Neuronal stem cell (in vitro differentiated cells): ENCODE measurements at regions not wholly inside any gene's neighbourhood (a gene's known extent, or its start where the extent isn't known, plus 50 kb on each side); places are given as distances from the start of the nearest gene placed in this dataset.

Source experiments
- DNase-seq: peaks from one replicate; pipeline ENCODE4 v3.0.0-alpha.2; 2013; ENCODE audit warnings: low spot score
- H2AFZ ChIP-seq: one replicate; pipeline ENCODE4 v1.6.1; 2013; ENCODE audit warnings: mild to moderate bottlenecking, low read length, inconsistent platforms
- H2AK5ac ChIP-seq: 2 replicates; pipeline ENCODE4 v1.6.1; 2013; ENCODE audit warnings: low read depth, mild to moderate bottlenecking, inconsistent platforms, low read length, moderate library complexity, mixed read lengths
- H2BK120ac ChIP-seq: 2 replicates; pipeline ENCODE4 v1.6.1; 2013; ENCODE audit warnings: low read depth, mild to moderate bottlenecking, inconsistent platforms, low read length, moderate library complexity, mixed read lengths
- H2BK12ac ChIP-seq: one replicate; pipeline ENCODE4 v1.6.1; 2013; ENCODE audit warnings: low read length, inconsistent platforms
- H2BK15ac ChIP-seq: 2 replicates; pipeline ENCODE4 v1.6.1; 2013; ENCODE audit warnings: mild to moderate bottlenecking, low read length, inconsistent platforms, mixed read lengths
- H2BK5ac ChIP-seq: one replicate; pipeline ENCODE4 v1.6.1; 2013; ENCODE audit warnings: inconsistent platforms, mild to moderate bottlenecking, low read length, moderate library complexity
- H3K14ac ChIP-seq: one replicate; pipeline ENCODE4 v1.6.1; 2013; ENCODE audit warnings: low read length, inconsistent platforms
- H3K18ac ChIP-seq: 2 replicates; pipeline ENCODE4 v1.6.1; 2013; ENCODE audit warnings: low read length, inconsistent platforms
- H3K23ac ChIP-seq: 2 replicates; pipeline ENCODE4 v1.6.1; 2013; ENCODE audit warnings: low read depth, mild to moderate bottlenecking, mixed read lengths, low read length, inconsistent platforms; ENCODE audit not compliant: poor library complexity
- H3K27ac ChIP-seq: replicated peaks from 3 replicates; pipeline ENCODE4 v1.5.1; 2013; ENCODE audit warnings: low read length, inconsistent platforms
- H3K27me3 ChIP-seq, 3 experiments: 2 replicates each; pipeline ENCODE4 v1.6.1; 2013; ENCODE audit warnings: low read length in 3 of 3, mild to moderate bottlenecking in 2 of 3, inconsistent platforms in 1 of 3, low read depth in 1 of 3, mixed read lengths in 1 of 3, moderate library complexity in 1 of 3; ENCODE audit not compliant: control insufficient read depth in 3 of 3, insufficient read depth in 3 of 3
- H3K36me3 ChIP-seq, 2 donors: replicated peaks in 1 of 2; 2 replicates each; pipeline ENCODE4 v1.6.1; 2013; ENCODE audit warnings: low read length in 2 of 2; ENCODE audit not compliant: control insufficient read depth in 2 of 2, insufficient read depth in 2 of 2
- H3K4ac ChIP-seq: 2 replicates; pipeline ENCODE4 v1.6.1; 2013; ENCODE audit warnings: inconsistent platforms, mild to moderate bottlenecking, low read length, moderate library complexity
- H3K4me1 ChIP-seq, 2 donors: 1 replicate in 1 of 2; 2 replicates in 1 of 2; pipeline ENCODE4 v1.6.1; 2013; ENCODE audit warnings: low read length in 2 of 2, low read depth in 1 of 2; ENCODE audit not compliant: control insufficient read depth in 2 of 2, insufficient read depth in 1 of 2
- H3K4me2 ChIP-seq: one replicate; pipeline ENCODE4 v1.6.1; 2013; ENCODE audit warnings: mild to moderate bottlenecking, low read length, inconsistent platforms; ENCODE audit not compliant: insufficient read depth, poor library complexity, severe bottlenecking
- H3K4me3 ChIP-seq, 2 donors: 2 replicates each; pipeline ENCODE4 v1.5.1; 2013; ENCODE audit warnings: low read length in 2 of 2, mild to moderate bottlenecking in 2 of 2, inconsistent platforms in 1 of 2, moderate library complexity in 1 of 2
- H3K79me1 ChIP-seq: one replicate; pipeline ENCODE4 v1.6.1; 2013; ENCODE audit warnings: low read depth, mild to moderate bottlenecking, inconsistent platforms, low read length, moderate library complexity
- H3K9ac ChIP-seq: one replicate; pipeline ENCODE4 v1.6.1; 2013; ENCODE audit warnings: mild to moderate bottlenecking, low read depth, low read length, inconsistent platforms; ENCODE audit not compliant: poor library complexity
- H3K9me3 ChIP-seq, 2 donors: replicated peaks in 1 of 2; 2 replicates each; pipeline versions ENCODE3 to v1.6.1; 2013; ENCODE audit warnings: low read length in 2 of 2, mild to moderate bottlenecking in 2 of 2, inconsistent platforms in 1 of 2, low read depth in 1 of 2, mixed read lengths in 1 of 2, moderate library complexity in 1 of 2; ENCODE audit not compliant: control insufficient read depth in 2 of 2, insufficient read depth in 1 of 2
- H4K8ac ChIP-seq: one replicate; pipeline ENCODE4 v1.6.1; 2013; ENCODE audit warnings: low read depth, mild to moderate bottlenecking, inconsistent platforms, low read length, moderate library complexity
- H4K91ac ChIP-seq: one replicate; pipeline ENCODE4 v1.6.1; 2013; ENCODE audit warnings: low read length, low read depth, mild to moderate bottlenecking, inconsistent platforms; ENCODE audit not compliant: poor library complexity
- WGBS, 2 donors: extraction: QIAGEN DNeasy Blood & Tissue Kit; methylation state at CpG; one replicate each; pipeline ENCODE4 v1.1.7; 2013; ENCODE audit warnings: missing lambda C conversion rate in 2 of 2, mixed read lengths in 1 of 2; ENCODE audit not compliant: insufficient read length in 2 of 2, insufficient replicate concordance in 1 of 2; ENCODE audit errors: extremely low coverage in 2 of 2; 5-methylcytosine and 5-hydroxymethylcytosine counted together

DNA sequence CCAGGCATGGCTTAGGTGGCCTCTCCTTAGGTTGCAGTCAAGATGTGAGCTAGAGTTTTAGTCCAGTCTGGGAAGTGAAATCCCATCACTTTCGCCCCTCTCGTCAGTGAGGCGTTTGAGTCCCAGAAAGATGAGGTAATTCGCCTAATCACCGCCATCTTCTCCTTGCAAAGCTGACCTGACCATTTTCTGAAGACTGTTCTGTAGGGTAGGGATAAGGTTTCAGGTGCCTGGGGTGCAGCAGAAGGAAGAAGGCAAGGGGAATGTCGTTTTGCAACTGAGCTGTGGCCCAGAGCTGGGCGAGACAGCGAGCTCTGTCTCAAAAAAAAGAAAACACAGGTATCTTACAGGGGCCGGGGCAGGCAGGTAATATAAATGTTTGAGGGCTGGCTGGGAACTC is 61.7 kb upstream of the CECR2 start:
- Histone ChIP-seq H3K27ac (no peak overlapping the region), H3K79me1 (no peaks in the 10 kb centered on the region), H3K4me1 (peaks cover 0 to 7% of the 10 kb centered on the region in 2 donors), H4K91ac (no peak overlapping the region), H3K4me2 (no peak overlapping the region), H2BK15ac (peak overlapping the region; percentile 38), H3K9ac (no peak overlapping the region), H3K36me3 (no peaks in the 10 kb centered on the region), H2BK120ac (no peak overlapping the region), H2BK5ac (no peak overlapping the region), H4K8ac (no peak overlapping the region), H3K4me3 (no peak overlapping the region), H3K4ac (no peak overlapping the region), H3K14ac (no peak overlapping the region), H2BK12ac (no peak overlapping the region), H3K23ac (no peak overlapping the region), H3K9me3 (no peaks in the 10 kb centered on the region), H3K27me3 (no peaks in the 10 kb centered on the region), H2AK5ac (no peak overlapping the region), H2AFZ (peak overlapping the region; percentile 54), H3K18ac (peak overlapping the region; percentile 20)
- WGBS, 2 donors = no CpG with 5 or more reads among the region's 9 CpGs
- no peak for DNase-seq

DNA sequence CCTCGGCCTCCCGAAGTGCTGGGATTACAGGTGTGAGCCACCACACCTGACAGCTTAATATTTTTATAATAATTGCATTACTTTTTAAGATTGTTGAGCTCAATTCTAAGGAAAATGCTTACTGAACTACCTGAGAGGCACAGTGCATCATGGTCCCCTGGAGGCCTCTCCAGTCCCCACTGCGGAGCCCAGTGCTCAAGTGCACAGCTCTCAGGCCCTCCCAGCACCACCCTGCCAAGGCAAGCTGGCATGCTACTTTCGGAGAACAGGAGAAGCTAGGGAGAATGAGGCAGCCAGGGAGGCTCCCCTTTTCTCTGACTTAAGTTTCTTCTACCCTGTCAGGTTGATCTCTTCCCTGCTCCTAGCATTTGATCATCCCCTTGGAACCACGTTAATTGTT is 64.2 kb upstream of the CECR2 start:
- Histone ChIP-seq H4K91ac (no peak overlapping the region), H3K18ac (no peak overlapping the region), H3K4ac (no peak overlapping the region), H2BK5ac (no peak overlapping the region), H2BK12ac (no peak overlapping the region), H2AFZ (no peak overlapping the region), H3K79me1 (no peaks in the 10 kb centered on the region), H3K4me1 (peaks cover 0 to 7% of the 10 kb centered on the region in 2 donors), H3K27ac (no peak overlapping the region), H3K4me3 (no peak overlapping the region), H3K27me3 (no peaks in the 10 kb centered on the region), H2BK120ac (no peak overlapping the region), H3K23ac (no peak overlapping the region), H3K36me3 (no peaks in the 10 kb centered on the region), H4K8ac (no peak overlapping the region), H3K9ac (no peak overlapping the region), H3K4me2 (no peak overlapping the region), H3K14ac (no peak overlapping the region), H2AK5ac (no peak overlapping the region), H2BK15ac (no peak overlapping the region), H3K9me3 (no peaks in the 10 kb centered on the region)
- no CpG with 5 or more reads among the region's 5 CpGs for WGBS, 2 donors
- DNase-seq = no peak

DNA sequence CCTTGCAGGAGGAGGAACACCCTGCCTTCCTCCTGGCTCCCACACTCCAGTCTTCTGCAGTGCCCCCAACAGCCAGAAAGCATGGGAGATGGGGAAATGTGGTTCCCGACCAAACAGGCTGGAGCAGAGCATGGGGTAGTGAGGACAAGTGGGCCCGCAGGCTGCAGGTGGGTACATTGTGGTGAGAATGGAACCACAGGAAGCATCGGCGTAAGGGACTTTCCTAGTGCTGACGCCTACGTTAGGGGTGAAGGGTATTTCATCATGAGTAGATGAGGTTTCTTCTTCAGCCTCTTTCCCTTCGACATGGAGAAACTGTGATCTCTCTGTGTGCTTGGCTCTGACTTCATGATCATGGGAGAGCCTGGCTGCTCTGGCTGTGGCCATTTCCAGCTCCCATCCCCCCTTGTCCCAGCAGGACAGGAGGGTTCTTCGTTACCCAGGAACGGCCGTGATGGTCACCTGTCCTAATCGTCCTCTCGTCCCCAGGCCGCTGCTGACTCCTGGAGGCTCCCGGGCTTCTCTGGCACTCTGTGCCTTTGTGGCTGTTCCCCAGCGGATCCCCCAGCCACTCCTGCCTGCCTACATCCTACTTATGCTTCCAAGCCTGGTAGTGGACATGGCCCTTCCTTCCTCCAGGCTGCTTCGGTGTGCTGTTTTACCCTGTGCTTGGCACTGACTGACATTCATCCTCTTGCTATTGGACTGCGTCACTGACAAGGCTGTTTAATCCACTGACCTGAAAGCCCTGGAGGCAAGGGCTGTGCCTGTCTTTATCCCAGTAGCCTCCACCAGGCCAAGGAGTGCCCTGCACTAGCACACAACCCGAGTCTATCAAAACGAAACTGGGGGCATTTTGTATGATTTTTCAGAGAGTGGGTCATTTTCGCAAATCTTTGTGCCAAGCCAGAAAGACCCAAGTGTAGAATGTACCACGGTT is 65.2 kb upstream of the CECR2 start:
- no peak overlapping the region for H2AK5ac ChIP-seq
- no peak for DNase-seq
- no CpG with 5 or more reads among the region's 21 CpGs for WGBS, 2 donors
- H3K27me3 ChIP-seq = no peaks in the 10 kb centered on the region
- peaks cover 0 to 9% of the 10 kb centered on the region in 2 donors for H3K9me3 ChIP-seq
- H3K27ac ChIP-seq = no peak overlapping the region
- H3K79me1 ChIP-seq = no peaks in the 10 kb centered on the region
- H3K18ac ChIP-seq = no peak overlapping the region
- H4K91ac ChIP-seq = no peak overlapping the region
- peak overlapping the region; percentile 2 for H2BK15ac ChIP-seq
- no peak overlapping the region for H3K4me2 ChIP-seq
- H2BK5ac ChIP-seq = no peak overlapping the region
- H3K4me1 ChIP-seq = peaks cover 0 to 5% of the 10 kb centered on the region in 2 donors
- no peak overlapping the region for H2BK120ac ChIP-seq
- no peaks in the 10 kb centered on the region for H3K36me3 ChIP-seq
- H3K14ac ChIP-seq = no peak overlapping the region
- H2AFZ ChIP-seq = no peak overlapping the region
- peak overlapping the region in 1 of 2 donors; percentile 15 for H3K4me3 ChIP-seq
- H3K4ac ChIP-seq = no peak overlapping the region
- no peak overlapping the region for H3K23ac ChIP-seq
- no peak overlapping the region for H3K9ac ChIP-seq
- H2BK12ac ChIP-seq = no peak overlapping the region
- H4K8ac ChIP-seq = no peak overlapping the region

DNA sequence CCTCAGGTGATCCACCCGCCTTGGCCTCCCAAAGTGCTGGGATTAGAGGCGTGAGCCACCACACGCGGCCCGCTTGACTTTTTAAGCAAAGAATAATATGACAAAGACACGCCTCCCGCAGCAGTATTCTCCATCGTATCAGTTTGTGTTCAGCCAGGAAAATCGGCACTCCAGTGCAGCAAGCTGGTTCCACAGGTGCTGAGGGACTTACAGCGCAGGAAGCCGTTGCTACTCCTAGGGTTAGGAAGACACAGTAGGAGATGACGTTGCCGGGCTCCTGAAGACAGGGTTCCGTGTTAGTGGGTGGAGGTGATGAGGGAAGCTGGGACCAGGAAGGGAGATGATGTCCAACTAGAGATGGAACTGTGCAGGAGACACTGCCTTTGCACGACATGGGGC is 65.8 kb upstream of the CECR2 start:
- Histone ChIP-seq H3K4me1 (peaks cover 0 to 3% of the 10 kb centered on the region in 2 donors), H2BK5ac (no peak overlapping the region), H3K9ac (no peak overlapping the region), H2BK120ac (no peak overlapping the region), H2AK5ac (no peak overlapping the region), H3K36me3 (no peaks in the 10 kb centered on the region), H3K14ac (no peak overlapping the region), H3K4ac (no peak overlapping the region), H2BK15ac (no peak overlapping the region), H3K23ac (no peak overlapping the region), H4K8ac (no peak overlapping the region), H3K27me3 (no peaks in the 10 kb centered on the region), H3K9me3 (peaks cover 0 to 9% of the 10 kb centered on the region in 2 donors), H3K18ac (no peak overlapping the region), H3K4me2 (no peak overlapping the region), H2AFZ (no peak overlapping the region), H3K4me3 (peak overlapping the region in 1 of 2 donors; percentile 15), H2BK12ac (no peak overlapping the region), H4K91ac (no peak overlapping the region), H3K79me1 (no peaks in the 10 kb centered on the region), H3K27ac (no peak overlapping the region)
- WGBS, 2 donors = no CpG with 5 or more reads among the region's 15 CpGs
- DNase-seq = no peak
